OCI-M1 (cell line): ENCODE measurements at regions not wholly inside any gene's neighbourhood (a gene's known extent, or its start where the extent isn't known, plus 50 kb on each side); places are given as distances from the start of the nearest gene placed in this dataset.
"Not testable (repeated sequence)": the region's sequence is repeated elsewhere in the genome, so short reads cannot be mapped to it uniquely, and the experiment has no call there.

Experiments used
- DNase-seq: peaks from one replicate; lab custom pipeline; 2025; lab: John Stamatoyannopoulos, UW

DNA sequence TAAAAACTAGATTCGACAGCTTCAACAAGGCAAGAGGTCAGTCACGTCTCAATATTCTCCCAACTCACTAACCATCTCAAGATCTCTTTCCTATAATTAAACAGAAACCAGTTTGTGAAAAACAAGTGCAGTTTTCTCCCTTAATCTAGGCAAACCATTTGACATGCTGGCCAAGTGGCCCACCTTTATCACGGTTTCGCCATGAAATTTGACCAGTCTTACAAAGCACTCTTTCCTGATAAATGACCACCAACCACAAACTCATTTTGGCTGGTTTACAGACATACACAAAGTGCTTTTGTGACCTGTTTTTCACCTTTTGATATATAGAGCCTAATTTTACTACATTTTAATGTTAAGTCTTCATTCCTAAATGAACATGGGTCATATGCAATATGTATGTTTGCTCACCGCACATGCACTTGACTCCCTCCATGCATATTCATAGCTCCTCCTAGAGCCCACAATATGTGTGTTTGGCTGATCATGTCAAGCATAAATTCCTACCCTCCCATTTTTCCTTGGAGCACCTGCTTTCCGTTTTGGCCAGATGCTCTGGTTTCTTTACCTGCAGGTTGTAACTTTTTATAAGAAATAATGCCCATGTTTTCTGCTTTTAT is 385.1 kb downstream of the RAD51AP2 start:
- DNase-seq: peak; percentile 91

DNA sequence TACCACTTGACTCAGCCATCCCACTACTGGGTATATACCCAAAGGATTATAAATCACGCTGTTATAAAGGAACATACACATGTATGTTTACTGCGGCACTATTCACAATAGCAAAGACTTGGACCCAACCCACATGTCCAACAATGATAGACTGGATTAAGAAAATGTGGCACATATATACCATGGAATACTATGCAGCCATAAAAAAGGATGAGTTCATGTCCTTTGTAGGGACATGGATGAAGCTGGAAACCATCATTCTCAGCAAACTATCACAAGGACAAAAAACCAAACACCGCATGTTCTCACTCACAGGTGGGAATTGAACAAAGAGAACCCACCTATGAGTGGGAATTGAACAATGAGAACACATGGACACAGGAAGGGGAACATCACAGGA is 387.6 kb downstream of the RAD51AP2 start:
- not testable (repeated sequence) for DNase-seq

DNA sequence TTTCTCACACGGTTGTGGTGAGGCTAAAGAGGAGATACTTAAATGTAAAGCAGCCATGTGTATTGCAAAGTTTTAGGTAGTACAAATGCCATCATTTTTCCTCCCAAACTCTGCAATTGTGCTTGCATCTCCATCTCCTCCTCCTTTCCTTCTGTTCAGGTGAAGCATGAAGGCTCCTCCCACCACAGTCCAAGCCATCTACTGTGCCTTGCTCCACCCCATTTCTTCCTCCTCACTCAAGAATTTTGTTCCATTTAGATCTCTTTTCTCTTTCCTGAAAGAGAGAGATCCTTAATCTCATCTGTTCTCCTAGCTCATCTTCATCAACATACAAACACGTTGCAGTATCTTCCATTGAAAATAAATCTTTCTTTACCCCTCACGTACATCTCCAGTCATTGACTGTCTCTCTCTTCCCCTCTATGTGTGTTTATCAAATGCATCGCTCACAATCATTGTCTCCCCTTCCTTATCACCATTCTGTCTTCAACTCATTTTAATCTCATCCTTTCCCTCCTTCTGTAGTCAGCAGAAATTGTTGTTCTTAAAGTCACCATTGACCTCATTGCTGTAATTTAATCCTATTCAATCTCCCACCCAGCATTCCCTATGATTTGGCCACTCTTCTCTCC is 392.1 kb downstream of the RAD51AP2 start:
- no peak for DNase-seq

DNA sequence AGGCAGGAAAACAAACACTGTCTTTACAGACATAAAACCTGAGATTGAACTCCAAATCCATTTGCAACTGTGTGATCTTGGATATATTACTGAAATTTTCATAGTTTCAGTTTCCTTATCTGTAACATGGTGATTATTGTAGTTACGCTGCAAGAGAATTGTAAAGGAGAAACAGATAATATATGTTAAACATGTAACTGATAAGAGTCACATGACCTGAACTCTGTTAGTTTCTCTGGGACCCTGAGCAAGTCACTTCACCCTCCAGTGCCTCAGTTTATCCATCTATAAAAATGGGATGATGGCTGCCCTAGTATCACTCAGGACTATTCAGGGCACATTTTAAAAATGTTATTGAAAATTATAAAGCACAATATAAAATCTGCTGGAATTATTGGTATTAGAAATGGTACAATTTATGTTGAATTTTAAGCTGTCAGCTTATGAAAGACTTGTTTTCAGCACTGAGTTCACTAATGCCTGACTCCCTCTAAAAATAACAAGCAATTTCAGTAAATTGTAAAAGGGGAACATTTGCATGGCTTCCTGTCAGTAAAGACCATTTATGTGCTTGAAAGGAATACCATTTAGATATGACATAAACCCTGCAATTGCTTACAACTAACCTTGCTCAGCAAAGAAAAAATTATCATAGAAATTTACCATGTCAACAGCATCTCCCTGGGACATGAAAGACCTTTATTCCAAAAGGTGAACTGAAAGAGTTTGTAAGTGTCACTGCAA is 393.5 kb downstream of the RAD51AP2 start:
- peak; percentile 63 for DNase-seq

DNA sequence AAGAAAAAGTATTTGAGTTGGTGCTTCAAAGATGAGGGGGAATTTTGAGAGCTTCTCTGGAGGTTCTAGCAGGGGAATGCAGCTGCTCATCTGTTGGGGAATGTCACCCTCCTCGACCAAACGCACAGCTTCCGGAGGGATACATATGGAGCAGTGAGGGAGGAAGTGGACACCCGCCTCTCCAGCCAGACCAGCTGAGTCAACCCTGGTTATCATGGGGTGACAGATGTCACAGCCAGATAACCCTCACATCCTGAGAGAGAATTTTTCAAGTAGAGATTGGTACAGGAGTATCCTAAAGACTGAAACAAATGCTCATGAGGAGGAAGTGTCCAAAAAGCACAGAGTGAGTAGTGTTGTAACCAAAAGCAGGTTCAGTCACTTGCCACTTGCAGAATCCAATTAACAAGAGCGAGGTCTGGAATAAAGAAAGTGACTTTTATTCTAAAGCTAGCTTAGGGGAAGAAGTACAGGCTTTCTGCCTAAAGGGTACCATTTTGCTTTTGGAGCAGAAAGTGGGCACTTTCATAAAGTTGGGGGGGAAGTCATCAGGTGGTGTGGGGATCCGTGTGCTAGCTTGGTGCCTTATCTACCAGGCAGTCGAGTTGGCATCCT is 395.2 kb downstream of the RAD51AP2 start:
- peak; percentile 88 for DNase-seq

DNA sequence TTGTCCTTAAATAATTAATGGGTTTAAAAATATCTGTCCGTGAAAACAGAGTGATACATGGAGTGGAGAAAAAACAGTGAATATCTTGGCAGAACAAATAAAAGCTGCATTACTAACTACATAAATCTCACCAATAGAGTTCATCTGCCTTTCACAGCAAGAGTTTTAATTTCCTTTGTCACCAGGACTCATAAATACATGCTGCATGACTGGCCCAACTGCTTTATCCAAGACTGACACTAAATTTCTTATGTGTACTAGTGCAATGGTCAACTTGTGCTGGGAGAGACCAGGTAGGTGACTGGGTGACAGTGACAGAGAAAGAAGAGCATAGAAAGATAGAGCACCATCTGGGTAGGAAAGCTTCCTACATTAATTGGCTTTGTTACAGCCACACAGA is 402.8 kb downstream of the RAD51AP2 start:
- no peak for DNase-seq

DNA sequence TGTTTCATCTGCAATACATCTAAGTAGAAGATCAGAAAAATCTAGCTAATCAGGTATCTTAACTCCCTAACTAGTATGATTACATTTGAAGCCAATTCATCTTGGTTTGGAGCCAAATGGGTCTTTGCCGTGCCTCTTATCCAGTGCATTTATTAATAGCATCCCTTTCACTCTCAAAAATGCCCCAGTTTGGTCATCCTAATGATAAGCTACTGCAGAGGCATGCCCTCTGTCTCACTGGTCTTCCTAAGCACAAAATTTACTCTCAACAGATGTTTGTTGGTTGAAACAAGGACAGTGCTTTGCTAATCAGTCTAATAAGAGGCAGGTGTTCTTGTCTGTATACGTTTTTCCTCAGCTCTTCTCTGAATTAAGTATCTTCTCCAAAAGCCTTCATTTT is 403.2 kb downstream of the RAD51AP2 start:
- DNase-seq: no peak

DNA sequence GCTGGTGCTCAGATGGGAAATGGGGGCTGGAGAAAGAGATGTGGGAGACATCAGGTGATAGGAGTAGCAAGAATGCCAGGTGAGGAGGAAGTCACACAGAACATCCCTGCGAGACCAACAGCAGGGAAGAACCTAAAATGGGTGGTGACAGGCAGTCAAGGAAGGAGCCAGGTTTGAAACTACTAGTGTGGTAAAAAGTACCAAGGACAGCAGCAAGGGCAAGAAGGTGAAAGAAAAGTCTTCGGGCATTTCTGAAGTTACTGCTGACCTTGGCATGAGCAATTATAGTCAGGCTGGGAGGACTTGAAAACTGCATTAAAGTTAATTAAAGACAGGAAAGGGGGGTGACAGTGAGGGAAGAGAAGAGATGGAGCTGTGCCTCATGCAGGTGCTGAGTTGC is 410.4 kb downstream of the RAD51AP2 start:
- DNase-seq: no peak

DNA sequence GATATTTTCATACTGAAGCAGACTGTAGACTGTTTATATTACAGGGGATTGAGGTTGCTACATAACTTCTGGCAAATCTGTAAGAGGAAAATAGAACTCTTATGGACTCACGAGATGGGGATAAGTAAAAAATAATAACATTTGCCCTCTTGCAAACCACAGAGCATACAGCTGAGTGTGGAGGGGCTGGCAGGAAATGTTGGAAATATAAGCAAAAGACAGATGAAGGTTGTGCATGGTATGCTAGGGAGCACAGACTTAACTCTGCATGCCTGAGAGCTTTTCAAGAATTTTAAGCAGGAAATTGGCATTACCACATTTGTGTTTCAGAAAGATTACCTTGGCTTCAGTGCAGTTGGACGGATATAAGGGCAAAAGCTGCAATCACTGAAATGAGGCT is 411.1 kb downstream of the RAD51AP2 start:
- no peak for DNase-seq

DNA sequence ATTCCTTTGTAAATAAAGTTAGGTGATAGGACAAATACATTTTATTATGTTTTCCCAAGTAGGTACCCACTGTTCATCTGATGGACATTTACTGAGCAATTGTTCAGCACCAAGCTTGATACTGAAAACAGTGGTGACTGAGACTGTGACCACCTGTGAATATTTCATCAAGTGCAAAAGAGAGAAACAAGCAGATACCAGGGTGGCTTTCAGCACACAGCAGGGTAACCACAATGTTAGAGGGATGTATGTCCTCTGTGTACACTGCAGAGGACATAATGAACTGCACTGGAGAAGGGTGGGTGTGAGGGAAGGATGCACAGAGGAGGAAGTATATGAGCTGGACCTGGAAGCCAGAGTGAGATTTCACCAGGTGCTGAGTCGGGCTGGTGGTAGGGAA is 411.8 kb downstream of the RAD51AP2 start:
- no peak for DNase-seq

DNA sequence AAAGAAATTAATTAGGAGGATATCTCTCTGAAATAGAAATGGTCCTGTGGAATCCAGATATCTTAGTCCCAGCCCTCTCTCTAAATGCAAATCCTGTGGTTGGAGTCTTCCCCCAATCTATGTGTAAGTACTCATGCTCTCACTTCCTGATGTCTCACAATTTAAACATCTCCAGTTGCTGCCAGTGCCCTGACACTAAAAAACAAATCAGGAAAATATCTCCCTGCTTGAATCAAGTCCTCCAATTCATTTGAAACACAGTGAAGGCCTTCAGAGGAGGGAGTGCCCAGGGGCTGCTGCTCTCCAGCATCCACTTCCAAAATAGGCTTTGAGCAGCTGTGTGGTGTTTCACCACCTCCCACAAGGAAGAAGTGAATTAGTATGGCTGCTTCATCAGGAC is 413.8 kb downstream of the RAD51AP2 start:
- no peak for DNase-seq

DNA sequence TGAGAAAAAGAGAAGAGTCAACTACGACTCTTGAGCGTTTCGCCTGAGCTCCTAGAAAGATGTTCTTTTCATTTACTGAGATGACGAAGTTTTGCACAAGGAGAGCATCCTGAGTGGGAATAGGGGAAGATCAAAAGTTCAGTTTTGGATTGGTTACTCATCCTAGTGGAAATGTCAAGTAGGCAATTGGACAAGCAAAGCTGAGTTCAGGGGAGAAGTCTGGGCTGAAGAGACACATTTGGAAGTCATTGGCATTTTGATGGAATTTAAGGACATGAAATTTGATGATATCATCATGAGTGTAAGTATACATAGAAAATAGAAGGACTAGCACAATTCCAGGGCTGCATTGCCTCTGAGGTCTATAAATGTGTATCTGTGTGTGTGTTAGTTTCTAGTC is 416.6 kb downstream of the RAD51AP2 start:
- no peak for DNase-seq

DNA sequence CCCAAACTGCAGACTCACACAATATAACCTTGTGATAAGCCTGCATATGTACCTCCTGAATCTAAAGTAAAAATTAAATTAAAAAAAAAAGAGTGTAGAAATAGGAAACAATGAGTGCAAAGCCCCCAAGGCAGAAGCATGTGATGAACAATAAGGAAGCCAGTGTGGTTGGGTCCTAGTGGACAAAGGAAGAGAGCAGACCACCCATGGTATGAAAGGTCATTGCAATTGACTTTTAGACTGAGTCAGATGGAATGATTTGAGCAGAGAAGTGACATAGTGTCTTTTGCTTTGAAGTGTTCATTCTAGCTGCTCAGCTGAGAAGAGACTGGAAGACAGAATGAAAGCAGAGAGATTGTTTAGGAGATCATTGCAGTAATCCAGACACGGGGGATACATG is 417.1 kb downstream of the RAD51AP2 start:
- no peak for DNase-seq

DNA sequence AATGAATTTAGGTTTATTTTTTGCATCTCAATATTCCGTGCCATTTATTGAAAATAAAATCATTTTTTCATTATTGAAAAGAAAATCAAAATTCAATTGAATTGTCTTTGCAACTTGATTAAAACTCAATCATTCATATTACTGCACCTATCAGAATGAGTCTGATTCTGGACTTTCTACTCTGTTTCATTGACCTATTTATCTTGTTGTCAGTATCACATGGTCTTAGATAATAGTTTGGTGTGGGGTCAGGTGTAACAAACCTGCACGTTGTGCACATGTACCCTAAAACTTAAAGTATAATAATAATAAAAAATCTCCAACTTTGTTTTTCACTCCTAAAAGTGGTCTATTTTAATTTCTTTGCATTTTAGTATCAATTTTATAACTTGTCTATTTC is 422.9 kb downstream of the RAD51AP2 start:
- no peak for DNase-seq

DNA sequence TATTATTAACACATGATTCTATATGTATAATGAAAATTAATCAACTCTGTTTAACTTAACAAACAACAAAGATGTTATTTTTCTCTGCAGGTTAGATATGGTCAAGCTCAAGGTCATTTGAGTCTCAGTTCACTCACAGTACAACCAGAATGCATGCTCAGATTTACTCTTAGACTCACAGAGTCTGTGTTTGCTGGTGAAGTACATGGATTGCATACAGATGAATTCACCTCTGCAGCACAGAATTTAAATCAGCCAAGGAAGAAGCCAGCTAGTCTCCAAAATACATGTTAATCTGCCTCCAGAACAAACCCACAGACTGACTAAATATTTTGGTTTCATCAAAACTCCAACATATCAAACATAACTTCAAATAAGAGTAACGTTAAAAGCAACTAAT is 424.5 kb downstream of the RAD51AP2 start:
- DNase-seq: no peak

DNA sequence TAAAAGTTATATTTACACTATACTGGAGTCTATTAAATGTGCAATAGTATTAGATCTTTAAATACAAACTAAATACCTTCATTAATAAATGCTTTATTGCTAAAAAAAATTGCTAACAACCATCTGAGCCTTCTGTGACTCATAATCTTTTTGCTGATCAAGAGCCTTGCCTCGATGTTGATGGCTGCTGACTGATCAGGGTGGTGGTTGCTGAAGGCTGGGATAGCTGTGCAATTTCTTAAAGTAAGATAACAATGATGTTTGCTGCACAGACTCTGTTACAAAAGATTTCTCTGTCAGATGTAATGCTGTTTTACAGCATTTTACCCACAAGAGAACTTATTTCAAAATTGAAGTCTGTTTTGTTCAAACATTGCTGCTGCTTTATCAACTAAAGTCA is 421.4 kb upstream of the CYRIA start:
- no peak for DNase-seq

DNA sequence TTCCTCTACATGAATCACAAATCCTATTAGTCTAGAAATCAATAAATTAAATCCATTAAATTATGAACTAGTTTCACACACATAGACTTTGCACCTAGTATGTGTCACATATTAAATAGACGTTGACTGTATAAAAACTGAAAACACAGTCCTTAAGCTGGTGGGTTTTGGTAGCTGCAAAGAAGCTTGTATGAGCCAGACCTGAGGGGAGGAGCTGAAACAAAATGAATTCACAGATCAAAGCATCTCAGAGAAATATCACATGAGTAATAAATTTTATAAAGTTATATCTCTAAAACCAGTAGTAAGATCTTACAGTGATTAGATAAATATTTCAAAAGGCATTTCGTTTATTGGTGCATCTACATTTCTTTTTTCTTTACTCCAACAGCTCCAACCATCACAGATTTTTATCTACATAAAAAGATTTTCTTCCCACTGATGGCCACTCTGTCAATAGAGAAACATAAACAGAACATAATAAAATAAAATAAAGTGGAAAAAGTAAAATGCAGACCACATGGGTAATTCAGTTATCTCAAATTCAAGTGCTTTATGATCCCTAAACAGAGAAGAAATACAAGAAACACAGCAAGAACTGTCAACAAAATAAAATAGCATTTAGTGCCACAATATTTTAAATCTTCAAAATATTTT is 420.0 kb upstream of the CYRIA start:
- no peak for DNase-seq

DNA sequence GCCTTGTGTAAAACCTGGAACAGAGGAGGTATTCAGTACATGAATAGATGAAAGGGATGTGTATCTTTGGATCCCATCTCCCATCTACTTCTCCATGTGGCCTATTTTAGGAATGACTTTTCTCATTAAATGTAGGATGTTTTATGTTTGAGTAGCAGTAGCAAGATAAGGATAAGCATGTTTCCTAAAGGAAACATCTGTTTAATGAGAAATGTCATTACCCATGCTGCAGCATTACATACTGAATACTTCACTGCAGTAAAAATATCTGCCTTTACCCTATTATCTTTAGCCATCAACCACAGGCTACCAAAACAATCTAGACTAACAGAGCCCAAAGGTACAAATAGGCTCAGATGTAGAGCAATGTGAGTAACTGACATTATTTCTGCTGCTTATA is 419.2 kb upstream of the CYRIA start:
- no peak for DNase-seq

DNA sequence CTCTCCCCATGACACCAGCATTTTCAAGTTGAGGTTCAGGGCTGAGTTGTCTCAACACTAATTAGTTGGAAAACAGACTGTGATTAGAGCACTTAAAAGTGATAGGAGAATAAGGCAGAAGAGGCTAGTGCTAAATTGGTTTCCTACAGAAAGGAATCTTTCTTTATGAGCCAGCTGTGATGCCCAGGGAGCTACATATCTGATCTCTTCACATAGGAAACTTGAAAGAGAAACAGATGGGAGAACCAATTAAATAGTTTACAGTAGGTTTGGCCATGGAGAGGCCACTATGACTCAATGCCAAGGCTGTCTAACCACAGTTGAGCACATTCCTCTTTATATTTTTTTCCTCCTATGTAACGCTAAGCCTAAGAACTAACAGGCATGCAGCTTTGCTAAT is 418.3 kb upstream of the CYRIA start:
- no peak for DNase-seq

DNA sequence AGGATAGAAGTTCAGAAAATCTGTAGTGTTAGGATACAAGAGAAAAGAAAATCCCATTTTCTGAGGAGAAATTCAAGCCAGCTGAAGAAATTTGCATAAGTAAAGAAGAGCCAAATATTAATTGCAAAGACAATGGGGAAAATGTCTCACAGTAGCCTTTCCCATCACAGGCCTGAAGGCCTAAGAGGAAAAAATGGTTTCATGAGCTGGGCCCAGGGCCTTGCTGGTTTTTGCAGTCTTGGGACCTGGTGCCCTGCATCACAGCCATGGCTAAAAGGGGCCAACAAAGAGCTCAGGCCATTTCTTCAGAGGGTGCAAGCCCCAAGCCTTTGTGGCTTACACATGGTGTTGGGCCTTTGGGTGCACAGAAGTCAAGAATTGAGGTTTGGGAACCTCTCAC is 413.6 kb upstream of the CYRIA start:
- DNase-seq: no peak

DNA sequence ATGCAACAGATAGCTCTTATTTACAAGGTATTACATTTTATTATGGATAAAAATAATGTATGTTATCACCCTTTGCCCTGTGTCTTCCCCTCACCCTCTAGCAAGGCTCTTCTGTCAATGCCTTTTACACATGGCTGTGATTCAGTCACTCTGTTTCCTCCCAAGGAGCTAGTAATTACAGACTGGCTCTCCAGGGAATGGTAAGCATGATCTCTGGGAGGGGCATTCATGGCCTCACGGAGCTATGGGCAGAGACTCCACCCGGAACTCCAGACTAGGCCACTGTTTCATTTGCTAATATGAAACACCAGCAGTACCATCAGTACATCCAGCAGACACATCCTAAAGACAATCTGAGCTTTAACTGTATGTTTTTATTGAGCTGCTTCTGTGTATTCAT is 410.9 kb upstream of the CYRIA start:
- no peak for DNase-seq

DNA sequence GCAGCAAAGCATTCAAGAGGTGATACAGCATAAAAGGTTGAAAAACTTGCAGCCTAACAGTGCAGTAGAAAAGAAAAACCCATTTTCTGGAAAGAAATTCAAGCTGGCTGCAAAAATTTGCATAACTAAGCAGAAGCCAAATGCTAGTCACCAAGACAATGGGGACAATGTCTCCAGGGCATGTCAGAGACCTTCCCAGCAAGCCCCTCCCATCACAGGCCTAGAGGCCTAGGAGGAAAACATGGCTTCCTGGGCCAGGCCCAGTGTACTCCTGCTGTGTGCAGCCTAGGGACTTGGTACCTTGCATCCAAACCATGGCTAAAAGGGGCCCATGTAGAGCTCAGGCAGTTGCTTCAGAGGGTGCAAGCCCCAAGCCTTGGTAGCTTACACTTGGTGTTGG is 405.1 kb upstream of the CYRIA start:
- DNase-seq: no peak

DNA sequence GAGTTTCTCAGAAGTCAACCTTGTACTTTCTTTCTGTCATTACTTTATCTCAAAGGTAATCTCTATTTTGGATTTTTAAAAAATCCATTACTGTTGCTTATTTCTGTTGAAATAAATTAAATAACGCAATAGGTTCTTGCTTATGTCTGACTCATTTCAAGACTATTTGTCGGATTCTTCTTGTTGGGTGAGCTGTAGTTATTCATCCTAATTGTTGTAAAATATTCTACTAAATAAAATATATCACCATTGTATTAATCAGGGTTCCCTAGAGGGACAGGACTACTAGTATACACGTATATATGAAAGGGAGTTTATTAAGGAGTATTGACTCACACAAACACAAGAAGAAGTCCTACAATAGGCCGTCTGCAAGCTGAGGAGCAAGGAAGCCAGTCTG is 403.9 kb upstream of the CYRIA start:
- DNase-seq: no peak
